GM21619 (cell line): ENCODE measurements at regions not wholly inside any gene's neighbourhood (a gene's known extent, or its start where the extent isn't known, plus 50 kb on each side); places are given as distances from the start of the nearest gene placed in this dataset.

Source experiments
- ATAC-seq: cut with Tn5 transposase; IDR thresholded peaks from one replicate; pipeline ENCODE4 v1.9.1; 2021; ENCODE audit not compliant: unreplicated experiment

GRCh38 chr9:105059252-105059651 is 131.3 kb upstream of the ABCA1 start:
- no peak for ATAC-seq

GRCh38 chr9:105062222-105062855 is 134.4 kb upstream of the ABCA1 start:
- no peak for ATAC-seq

- ATAC-seq = no peak
These were observed 136.5 kb upstream of the ABCA1 start for GRCh38 chr9:105064248-105065097.

- ATAC-seq = no peak
These were observed 137.4 kb upstream of the ABCA1 start for GRCh38 chr9:105065098-105066088.

GRCh38 chr9:105066275-105066865 is 138.4 kb upstream of the ABCA1 start:
- no peak for ATAC-seq

GRCh38 chr9:105067895-105068580 is 140.1 kb upstream of the ABCA1 start:
- ATAC-seq = no peak

GRCh38 chr9:105069285-105069684 is 141.3 kb upstream of the ABCA1 start:
- no peak for ATAC-seq

GRCh38 chr9:105069696-105070095 is 141.7 kb upstream of the ABCA1 start:
- no peak for ATAC-seq

GRCh38 chr9:105070176-105070575 is 142.2 kb upstream of the ABCA1 start:
- ATAC-seq = no peak

- no peak for ATAC-seq
These were observed 144.5 kb upstream of the ABCA1 start for GRCh38 chr9:105072476-105072875.

GRCh38 chr9:105073147-105073546 is 145.2 kb upstream of the ABCA1 start:
- no peak for ATAC-seq

GRCh38 chr9:105074491-105074890 is 146.5 kb upstream of the ABCA1 start:
- no peak for ATAC-seq

- ATAC-seq = no peak
These were observed 148.8 kb upstream of the ABCA1 start for GRCh38 chr9:105076729-105077128.

- ATAC-seq = no peak
These were observed 151.5 kb upstream of the ABCA1 start for GRCh38 chr9:105079457-105079856.

GRCh38 chr9:105082843-105083242 is 154.9 kb upstream of the ABCA1 start:
- no peak for ATAC-seq

GRCh38 chr9:105083256-105083655 is 155.3 kb upstream of the ABCA1 start:
- ATAC-seq = no peak

- ATAC-seq = no peak
These were observed 156.2 kb upstream of the SLC44A1 start for GRCh38 chr9:105087910-105088898.

- ATAC-seq = no peak
These were observed 154.6 kb upstream of the SLC44A1 start for GRCh38 chr9:105089874-105090273.

GRCh38 chr9:105091004-105091640 is 153.3 kb upstream of the SLC44A1 start:
- ATAC-seq = no peak
